ENCODE measurements at regions not wholly inside any gene's neighbourhood (a gene's known extent, or its start where the extent isn't known, plus 50 kb on each side); places are given as distances from the start of the nearest gene placed in this dataset.
A peak's percentile ranks its signal among the peaks of the same experiment; 100 is the strongest.
"Not testable (repeated sequence)": the region's sequence is repeated elsewhere in the genome, so short reads cannot be mapped to it uniquely, and the experiment has no call there.

GRCh38 chr18:23311351-23312121, 141.6 kb upstream of the RIOK3 start:
- no peak for DNase-seq

GRCh38 chr18:23313379-23313778, 139.7 kb upstream of the RIOK3 start:
- DNase-seq = no peak

GRCh38 chr18:23314672-23315071, 138.4 kb upstream of the RIOK3 start:
- DNase-seq = no peak

GRCh38 chr18:23316316-23316715, 136.8 kb upstream of the RIOK3 start:
- DNase-seq = no peak

- no peak for DNase-seq
Measured at GRCh38 chr18:23316988-23317387, 136.1 kb upstream of the RIOK3 start.

GRCh38 chr18:23317975-23318675, 135.0 kb upstream of the RIOK3 start:
- no peak for DNase-seq

- DNase-seq = no peak
Measured at GRCh38 chr18:23320709-23321236, 132.3 kb upstream of the RIOK3 start.

- no peak for DNase-seq
Measured at GRCh38 chr18:23321996-23322395, 131.1 kb upstream of the RIOK3 start.

GRCh38 chr18:23324056-23324811, 128.9 kb upstream of the RIOK3 start:
- no peak for DNase-seq

GRCh38 chr18:23324861-23325260, 128.2 kb upstream of the RIOK3 start:
- no peak for DNase-seq

- DNase-seq = not testable (repeated sequence)
Measured at GRCh38 chr18:23329671-23330070, 123.4 kb upstream of the RIOK3 start.

- DNase-seq = no peak
Measured at GRCh38 chr18:23330423-23330822, 122.7 kb upstream of the RIOK3 start.

GRCh38 chr18:23331091-23331920, 121.8 kb upstream of the RIOK3 start:
- peak; percentile 44 for DNase-seq

GRCh38 chr18:23332356-23332755, 120.7 kb upstream of the RIOK3 start:
- DNase-seq = no peak

- no peak for DNase-seq
Measured at GRCh38 chr18:23333827-23334226, 119.3 kb upstream of the RIOK3 start.

GRCh38 chr18:23334569-23334968, 118.5 kb upstream of the RIOK3 start:
- no peak for DNase-seq

- DNase-seq = no peak
Measured at GRCh38 chr18:23336101-23336500, 117.0 kb upstream of the RIOK3 start.

- no peak for DNase-seq
Measured at GRCh38 chr18:23337599-23338444, 115.3 kb upstream of the RIOK3 start.

- DNase-seq = no peak
Measured at GRCh38 chr18:23340661-23341060, 112.4 kb upstream of the RIOK3 start.

GRCh38 chr18:23341383-23341782, 111.7 kb upstream of the RIOK3 start:
- DNase-seq = no peak

- DNase-seq = no peak
Measured at GRCh38 chr18:23341983-23342382, 111.1 kb upstream of the RIOK3 start.

- no peak for DNase-seq
Measured at GRCh38 chr18:23342506-23342905, 110.6 kb upstream of the RIOK3 start.

All from NCI-H2029 (cell line).